HEK293 (cell line): ENCODE measurements at regions not wholly inside any gene's neighbourhood (a gene's known extent, or its start where the extent isn't known, plus 50 kb on each side); places are given as distances from the start of the nearest gene placed in this dataset.

Source experiments
- CTCF ChIA-PET: fragments of 350-600 bp; formaldehyde crosslinking; extraction: SDS; loops from one replicate; lab custom pipeline; 2021; ENCODE audit warnings: antibody characterized with exemption; lab: Yijun Ruan, JAX
- POLR2A ChIA-PET: fragments of 300-600 bp; formaldehyde crosslinking; extraction: SDS; loops from one replicate; lab custom pipeline; 2020; ENCODE audit warnings: antibody characterized with exemption, inconsistent platforms; lab: Yijun Ruan, JAX
- H3K27ac ChIP-seq: fragments of 200-500 bp; sonication (Bioruptor generic); 2 replicates; pipeline ENCODE4 v1.5.1; 2014; ENCODE audit warnings: low read depth, low read length, control low read depth, inconsistent platforms; ENCODE audit errors: extremely low read depth
- H3K36me3 ChIP-seq, 2 experiments: fragments of 200-500 bp in 1 of 2; sonication (Bioruptor generic) in 1 of 2; 1 replicate in 1 of 2; 2 replicates in 1 of 2; pipeline ENCODE4 v1.5.1; 2014 to 2017; ENCODE audit warnings: inconsistent platforms in 2 of 2, low read length in 2 of 2; ENCODE audit not compliant: control insufficient read depth in 2 of 2, insufficient read depth in 1 of 2
- H3K4me1 ChIP-seq: fragments of 200-500 bp; sonication (Bioruptor generic); 2 replicates; pipeline ENCODE4 v1.5.1; 2014; ENCODE audit warnings: mild to moderate bottlenecking, low read length, inconsistent platforms; ENCODE audit not compliant: control insufficient read depth, insufficient read depth
- H3K4me3 ChIP-seq: 2 replicates; pipeline ENCODE4 v1.5.1; 2011; ENCODE audit warnings: low read depth, mild to moderate bottlenecking, control low read depth, low read length, moderate library complexity
- H3K9me3 ChIP-seq: fragments of 200-500 bp; sonication (Bioruptor generic); 2 replicates; pipeline ENCODE4 v1.5.1; 2014; ENCODE audit warnings: low read depth, low read length, inconsistent platforms; ENCODE audit not compliant: control insufficient read depth, insufficient read depth
- ELK4 ChIP-seq: IDR thresholded peaks from 2 replicates; pipeline ENCODE4 v1.6.1; 2011; ENCODE audit warnings: mild to moderate bottlenecking, low read depth, low read length, borderline replicate concordance
- GFI1B ChIP-seq: fragments of 450-650 bp; formaldehyde crosslinking; IDR thresholded peaks from 2 replicates; pipeline ENCODE4 v1.5.1; 2016; ENCODE audit warnings: missing biosample characterization, missing genetic modification characterization
- KLF16 ChIP-seq: fragments of 450-650 bp; formaldehyde crosslinking; IDR thresholded peaks from 2 replicates; pipeline ENCODE4 v1.5.1; 2017; ENCODE audit warnings: missing biosample characterization, missing genetic modification characterization
- MEIS1 ChIP-seq: sonication (generic); formaldehyde crosslinking; IDR thresholded peaks from 2 replicates; pipeline ENCODE4 v1.8.1; 2022; ENCODE audit warnings: missing genetic modification reagents, mild to moderate bottlenecking, borderline replicate concordance
- SCRT1 ChIP-seq: fragments of 450-650 bp; formaldehyde crosslinking; IDR thresholded peaks from 2 replicates; pipeline ENCODE4 v1.5.1; 2016; ENCODE audit warnings: missing biosample characterization, missing genetic modification characterization, borderline replicate concordance
- SETDB1 ChIP-seq: IDR thresholded peaks from one replicate; pipeline ENCODE4 v1.6.1; 2017; ENCODE audit warnings: mild to moderate bottlenecking, low read length, moderate library complexity, mixed read lengths; ENCODE audit not compliant: insufficient read length
- SP7 ChIP-seq: fragments of 450-650 bp; formaldehyde crosslinking; IDR thresholded peaks from 2 replicates; pipeline ENCODE4 v1.5.1; 2016; ENCODE audit warnings: missing biosample characterization, missing genetic modification characterization
- ZBTB11 ChIP-seq: fragments of 450-650 bp; formaldehyde crosslinking; conservative IDR thresholded peaks from 2 replicates; pipeline ENCODE4 v1.5.1; 2016; ENCODE audit warnings: low read depth, missing biosample characterization, missing genetic modification characterization
- ZFP3 ChIP-seq: fragments of 450-650 bp; formaldehyde crosslinking; IDR thresholded peaks from 2 replicates; pipeline ENCODE4 v1.5.1; 2016; ENCODE audit warnings: low read depth, missing biosample characterization, missing genetic modification characterization
- ZNF112 ChIP-seq: fragments of 450-650 bp; formaldehyde crosslinking; IDR thresholded peaks from 2 replicates; pipeline ENCODE4 v1.5.0; 2017; ENCODE audit warnings: missing biosample characterization, missing genetic modification characterization
- ZNF133 ChIP-seq: fragments of 450-650 bp; formaldehyde crosslinking; IDR thresholded peaks from 2 replicates; pipeline ENCODE4 v1.5.1; 2016; ENCODE audit warnings: missing biosample characterization, missing genetic modification characterization
- ZNF274 ChIP-seq, 2 experiments: fragments of 200-500 bp in 1 of 2; fragments of 450-650 bp in 1 of 2; sonication (Bioruptor generic) in 1 of 2; formaldehyde crosslinking in 1 of 2; IDR thresholded peaks; 2 replicates each; pipeline versions ENCODE4 v1.5.1 to v1.6.1; 2014 to 2016; ENCODE audit warnings: borderline replicate concordance in 1 of 2, inconsistent platforms in 1 of 2, low read length in 1 of 2, missing biosample characterization in 1 of 2, missing genetic modification characterization in 1 of 2
- ZNF280C ChIP-seq: fragments of 450-650 bp; formaldehyde crosslinking; IDR thresholded peaks from 2 replicates; pipeline ENCODE4 v1.5.1; 2016; ENCODE audit warnings: missing biosample characterization, missing genetic modification characterization
- ZNF280D ChIP-seq: fragments of 450-650 bp; formaldehyde crosslinking; IDR thresholded peaks from 2 replicates; pipeline ENCODE4 v1.5.1; 2016; ENCODE audit warnings: missing biosample characterization, missing genetic modification characterization
- ZNF324 ChIP-seq: fragments of 450-650 bp; formaldehyde crosslinking; IDR thresholded peaks from 2 replicates; pipeline ENCODE4 v1.5.1; 2016; ENCODE audit warnings: missing biosample characterization, missing genetic modification characterization
- ZNF416 ChIP-seq: fragments of 450-650 bp; formaldehyde crosslinking; IDR thresholded peaks from 2 replicates; pipeline ENCODE4 v1.5.1; 2016; ENCODE audit warnings: missing biosample characterization, missing genetic modification characterization
- ZNF549 ChIP-seq: fragments of 450-650 bp; IDR thresholded peaks from 2 replicates; pipeline ENCODE4 v1.5.1; 2018; ENCODE audit warnings: missing biosample characterization, missing genetic modification characterization, mild to moderate bottlenecking, inconsistent platforms, moderate library complexity
- ZNF571 ChIP-seq: fragments of 450-650 bp; formaldehyde crosslinking; IDR thresholded peaks from 2 replicates; pipeline ENCODE4 v1.5.0; 2017; ENCODE audit warnings: missing biosample characterization, missing genetic modification characterization
- ZNF747 ChIP-seq: fragments of 450-650 bp; formaldehyde crosslinking; IDR thresholded peaks from 2 replicates; pipeline ENCODE4 v1.5.1; 2016; ENCODE audit warnings: missing biosample characterization, missing genetic modification characterization
- ZNF776 ChIP-seq: fragments of 450-650 bp; formaldehyde crosslinking; IDR thresholded peaks from 2 replicates; pipeline ENCODE4 v1.5.0; 2017; ENCODE audit warnings: missing biosample characterization, missing genetic modification characterization, borderline replicate concordance
- ZXDB ChIP-seq: fragments of 450-650 bp; formaldehyde crosslinking; IDR thresholded peaks from 2 replicates; pipeline ENCODE4 v1.5.1; 2016; ENCODE audit warnings: missing biosample characterization, missing genetic modification characterization

GRCh38 chr6:99177736-99178135 is 171.7 kb downstream of the FAXC start:
- Histone ChIP-seq H3K27ac (no peak overlapping the region), H3K9me3 (no peaks in the 10 kb centered on the region), H3K4me3 (no peak overlapping the region), H3K36me3 (no peaks in the 10 kb centered on the region), H3K4me1 (no peaks in the 10 kb centered on the region)
- TF ChIP-seq ZNF747 (no peak), ZNF549 (tag by site-specific recombination) (no peak), ZNF324 (tag by site-specific recombination) (no peak), SETDB1 (no peak), ZNF280C (tag by site-specific recombination) (no peak), KLF16 (tag by site-specific recombination) (no peak), ZFP3 (no peak), ZNF280D (no peak), ZNF274 (IDR thresholded peaks at IDR 0.05; ENCODE audit: low read length) (no peak), ZNF274 (tag by site-specific recombination; IDR thresholded peaks at IDR 0.05; ENCODE audit: borderline replicate concordance) (no peak), ZNF776 (tag by site-specific recombination) (no peak)
- ChIA-PET POLR2A (no interaction called here), CTCF (no interaction called here)

- ChIA-PET CTCF (interaction anchor here (0.6 to 5.2 kb wide), 2 partner anchors 13 to 1468 kb away, joined by 3 to 42 read pairs; no protein-coding TSS in a partner anchor), POLR2A (no interaction called here)
- no peak overlapping the region for H3K4me3 ChIP-seq
- TF ChIP-seq ELK4: no peak
- H3K36me3 ChIP-seq: no peaks in the 10 kb centered on the region
- no peaks in the 10 kb centered on the region for H3K4me1 ChIP-seq
- H3K9me3 ChIP-seq: no peaks in the 10 kb centered on the region
- no peak overlapping the region for H3K27ac ChIP-seq
Measured at GRCh38 chr6:99165838-99166237, 183.6 kb downstream of the FAXC start.

- no peaks in the 10 kb centered on the region for H3K9me3 ChIP-seq
- ChIA-PET POLR2A (no interaction called here), CTCF (interaction anchor here (0.6 to 7.9 kb wide), 22 partner anchors 9 to 1685 kb away, joined by 3 to 124 read pairs (median 5); no protein-coding TSS in a partner anchor)
- no peaks in the 10 kb centered on the region for H3K4me1 ChIP-seq
- no peak overlapping the region for H3K4me3 ChIP-seq
- H3K36me3 ChIP-seq: no peaks in the 10 kb centered on the region
- no peak overlapping the region for H3K27ac ChIP-seq
- TF ChIP-seq MEIS1 (CRISPR knock-in tag) (no peak), ZNF133 (tag by site-specific recombination) (no peak), ZXDB (tag by site-specific recombination) (no peak), SCRT1 (tag by site-specific recombination) (no peak), ZBTB11 (tag by site-specific recombination) (no peak), ZNF112 (no peak), ZNF416 (tag by site-specific recombination) (no peak), ZNF571 (tag by site-specific recombination) (no peak), ZNF549 (tag by site-specific recombination) (no peak), GFI1B (tag by site-specific recombination) (no peak), SP7 (tag by site-specific recombination) (no peak)
Measured at GRCh38 chr6:99152347-99152643, 197.2 kb downstream of the FAXC start.
